HG02571 (cell line): ENCODE measurements at regions not wholly inside any gene's neighbourhood (a gene's known extent, or its start where the extent isn't known, plus 50 kb on each side); places are given as distances from the start of the nearest gene placed in this dataset.
"Not testable (repeated sequence)": the region's sequence is repeated elsewhere in the genome, so short reads cannot be mapped to it uniquely, and the experiment has no call there.

ENCODE experiments used
- ATAC-seq: cut with Tn5 transposase; IDR thresholded peaks from one replicate; pipeline ENCODE4 v1.9.1; 2021; ENCODE audit warnings: mild to moderate bottlenecking, moderate library complexity; ENCODE audit not compliant: unreplicated experiment

GRCh38 chr13:58340895-58341294 lies 709.4 kb downstream of the PCDH17 start:
- ATAC-seq, result no peak

DNA sequence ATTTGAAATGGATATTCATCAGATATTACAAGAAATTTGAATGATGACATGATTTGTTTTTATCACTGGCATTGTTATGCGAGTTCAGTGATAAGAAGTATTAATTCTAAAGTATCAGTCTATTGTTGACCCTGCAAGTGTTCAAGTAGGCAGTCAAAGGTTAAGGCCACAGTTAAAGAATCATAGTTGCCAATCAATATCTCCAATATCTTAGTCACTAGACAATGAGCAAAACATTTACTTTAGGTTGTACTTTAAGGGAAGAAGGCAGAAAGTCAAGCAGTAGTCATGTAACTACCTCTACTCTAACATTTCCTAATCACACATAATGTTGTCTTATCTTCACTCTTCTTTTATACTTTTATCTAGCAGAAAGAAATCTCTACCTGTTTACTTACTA lies 709.8 kb downstream of the PCDH17 start:
- no peak for ATAC-seq

DNA sequence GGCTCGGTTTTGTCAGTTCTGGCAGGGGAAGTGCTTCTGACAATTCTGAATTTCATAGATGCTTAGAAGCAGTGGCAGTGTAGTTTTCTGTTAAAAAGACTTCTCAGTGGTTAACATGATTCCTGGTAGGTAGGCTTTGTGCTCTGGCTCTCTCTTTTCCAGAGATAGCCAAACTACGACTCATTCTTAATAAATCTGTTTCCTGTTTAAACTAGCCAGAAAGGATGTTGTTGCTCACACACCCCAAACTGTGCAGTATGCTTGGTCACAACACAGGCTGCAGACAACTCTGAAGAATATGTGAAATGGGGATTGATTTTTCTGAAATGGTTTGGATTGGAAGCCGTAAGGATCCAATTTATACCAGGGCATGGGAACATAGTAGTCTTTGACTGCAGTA lies 711.5 kb downstream of the PCDH17 start:
- no peak for ATAC-seq

DNA sequence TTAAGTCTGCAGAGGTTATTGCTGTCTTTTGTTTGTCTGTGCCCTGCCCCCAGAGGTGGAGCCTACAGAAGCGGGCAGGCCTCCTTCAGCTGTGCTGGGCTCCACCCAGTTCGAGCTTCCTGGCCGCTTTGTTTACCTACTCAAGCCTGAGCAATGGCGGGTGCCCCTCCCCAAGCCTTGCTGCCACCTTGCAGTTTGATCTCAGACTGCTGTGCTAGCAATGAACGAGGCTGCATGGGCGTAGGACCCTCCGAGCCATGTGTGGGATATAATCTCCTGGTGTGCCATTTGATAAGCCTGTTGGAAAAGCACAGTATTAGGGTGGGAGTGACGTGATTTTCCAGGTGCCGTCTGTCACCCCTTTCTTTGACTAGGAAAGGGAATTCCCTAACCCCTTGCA lies 720.6 kb downstream of the PCDH17 start:
- not testable (repeated sequence) for ATAC-seq

GRCh38 chr13:58369936-58370335 lies 738.4 kb downstream of the PCDH17 start:
- no peak for ATAC-seq

GRCh38 chr13:58376349-58376748 lies 744.8 kb downstream of the PCDH17 start:
- ATAC-seq, result no peak

- ATAC-seq, result no peak
Observed at GRCh38 chr13:58376775-58377174, 745.2 kb downstream of the PCDH17 start.

GRCh38 chr13:58379221-58379620 lies 747.7 kb downstream of the PCDH17 start:
- no peak for ATAC-seq

DNA sequence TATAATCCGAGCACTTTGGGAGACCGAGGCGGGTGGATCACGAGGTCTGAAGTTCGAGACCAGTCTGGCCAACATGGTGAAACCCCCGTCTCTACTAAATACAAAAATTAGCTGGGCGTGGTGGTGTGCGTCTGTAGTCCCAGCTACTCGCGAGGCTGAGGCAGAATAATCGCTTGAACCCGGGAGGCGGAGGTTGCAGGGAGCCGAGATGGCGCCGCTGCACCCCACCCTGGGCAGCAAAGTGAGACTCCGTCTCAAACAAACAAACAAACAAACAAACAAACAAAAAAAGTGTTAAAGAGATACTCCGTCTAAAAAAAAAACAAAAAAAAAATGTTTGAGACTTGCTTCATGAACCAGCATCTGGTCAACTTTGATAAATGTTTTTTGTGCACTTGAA lies 753.8 kb downstream of the PCDH17 start:
- ATAC-seq, result not testable (repeated sequence)

DNA sequence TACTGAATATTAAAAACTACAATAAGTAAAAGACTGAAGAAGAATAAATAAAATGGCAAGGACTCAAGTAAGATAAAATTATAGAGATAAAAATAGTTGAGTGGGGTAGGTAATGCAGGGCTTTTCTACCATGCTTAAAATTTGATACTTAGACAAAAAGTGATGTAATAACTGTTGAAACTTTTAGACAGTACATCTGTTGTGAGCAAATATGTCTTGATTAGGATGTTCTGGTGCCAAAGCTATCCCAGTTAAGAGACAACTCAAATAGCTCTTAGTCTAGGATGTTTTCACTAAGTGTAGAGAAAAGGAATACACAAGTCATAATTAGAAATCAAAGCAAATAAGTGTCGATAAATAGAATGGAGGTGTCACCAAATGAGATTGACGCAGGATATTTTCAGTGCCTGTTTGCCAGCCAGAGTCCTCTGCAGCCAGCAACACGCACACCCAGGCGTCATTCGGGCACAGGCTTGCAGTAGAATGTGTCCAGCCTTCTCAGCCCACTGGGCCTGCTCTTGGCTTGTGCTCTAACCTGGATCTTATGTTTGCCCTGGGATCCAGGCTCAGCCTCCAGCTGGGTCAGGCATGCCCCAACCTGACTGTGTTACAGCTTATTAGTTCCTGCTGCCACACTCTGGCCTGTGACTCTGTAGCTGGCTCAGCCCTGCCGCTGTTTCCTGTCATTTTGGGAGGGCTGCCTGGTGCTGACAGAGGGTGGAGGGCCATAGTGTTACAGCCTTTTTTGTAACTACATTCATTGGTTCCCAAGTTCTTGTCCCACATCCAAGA lies 766.2 kb downstream of the PCDH17 start:
- no peak for ATAC-seq

GRCh38 chr13:58399263-58399662 lies 767.7 kb downstream of the PCDH17 start:
- no peak for ATAC-seq

DNA sequence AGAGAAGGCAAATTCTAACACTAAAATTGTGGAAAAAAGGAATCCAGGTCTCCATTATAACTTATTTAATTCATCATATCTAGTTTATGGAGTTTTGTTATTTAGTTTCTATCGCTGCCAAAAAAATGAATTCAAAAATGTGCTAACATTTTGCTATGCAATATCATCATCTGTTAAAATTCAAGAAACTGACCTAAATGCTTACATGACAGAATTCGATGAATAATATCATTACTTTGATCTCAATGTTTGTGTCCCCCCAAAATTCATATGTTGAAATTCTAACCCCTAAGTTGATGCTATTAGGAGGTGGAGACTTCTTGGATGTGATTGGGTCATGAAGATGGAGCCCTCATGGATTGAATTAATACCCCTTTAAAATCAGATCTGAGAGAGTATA lies 775.0 kb downstream of the PCDH17 start:
- ATAC-seq, result no peak

- no peak for ATAC-seq
Observed at GRCh38 chr13:58429917-58430316, 798.4 kb downstream of the PCDH17 start.

GRCh38 chr13:58434943-58435342 lies 803.4 kb downstream of the PCDH17 start:
- no peak for ATAC-seq

DNA sequence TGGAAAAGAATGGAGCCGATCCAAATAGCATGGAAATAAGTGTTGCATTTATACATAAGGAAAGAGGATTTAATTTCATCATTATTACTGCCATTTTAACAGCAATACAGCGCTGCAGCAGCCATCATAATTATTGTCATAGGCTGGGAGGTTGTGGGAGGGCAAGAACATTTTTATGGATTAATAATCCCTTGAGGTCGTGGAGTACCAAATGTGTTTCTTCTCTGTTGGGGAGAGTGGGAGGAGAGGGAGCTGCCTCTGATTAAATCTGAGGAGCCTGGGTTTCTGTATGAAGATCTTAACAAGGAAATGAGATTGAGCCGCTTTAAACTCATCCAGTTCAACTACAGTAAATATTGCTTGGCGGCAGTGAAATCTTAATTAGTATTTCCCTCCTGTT lies 805.9 kb downstream of the PCDH17 start:
- ATAC-seq, result no peak

DNA sequence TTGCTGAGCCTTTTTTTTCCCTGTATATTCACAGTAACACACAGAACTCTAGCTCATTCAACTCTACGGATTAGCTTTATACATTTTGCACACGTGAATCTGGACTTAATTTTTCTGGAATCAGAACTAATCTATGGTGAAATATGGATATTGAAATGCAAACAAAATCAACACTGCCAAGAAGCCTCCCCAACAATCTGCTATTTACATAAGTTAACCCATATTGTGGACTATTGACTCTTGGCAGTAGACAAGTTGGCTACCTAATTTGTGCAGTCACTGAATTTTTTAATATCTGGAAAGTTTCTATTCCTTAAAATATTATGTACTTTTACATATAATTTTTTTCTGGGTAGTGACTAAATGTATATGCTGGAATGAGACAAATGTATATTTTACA lies 815.4 kb downstream of the PCDH17 start:
- ATAC-seq, result no peak

GRCh38 chr13:58452123-58452623 lies 820.6 kb downstream of the PCDH17 start:
- ATAC-seq, result no peak

DNA sequence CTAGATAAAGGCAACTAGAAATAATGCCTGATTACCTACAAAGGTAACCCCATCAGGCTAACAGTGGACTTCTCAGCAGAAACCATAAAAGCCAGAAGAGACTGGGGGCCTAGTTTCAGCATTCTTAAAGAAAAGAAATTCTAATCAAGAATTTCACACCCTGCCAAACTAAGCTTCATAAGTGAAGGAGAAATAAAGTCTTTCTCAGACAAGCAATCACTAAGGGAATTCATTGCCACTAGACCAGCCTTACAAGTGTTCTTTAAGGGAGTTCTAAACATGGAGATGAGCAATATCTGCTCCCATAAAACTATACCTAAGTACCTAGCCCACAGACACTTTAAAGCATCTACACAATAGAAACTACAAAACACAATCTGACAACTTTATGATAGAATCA lies 823.5 kb downstream of the PCDH17 start:
- no peak for ATAC-seq

GRCh38 chr13:58461217-58461616 lies 829.7 kb downstream of the PCDH17 start:
- no peak for ATAC-seq

DNA sequence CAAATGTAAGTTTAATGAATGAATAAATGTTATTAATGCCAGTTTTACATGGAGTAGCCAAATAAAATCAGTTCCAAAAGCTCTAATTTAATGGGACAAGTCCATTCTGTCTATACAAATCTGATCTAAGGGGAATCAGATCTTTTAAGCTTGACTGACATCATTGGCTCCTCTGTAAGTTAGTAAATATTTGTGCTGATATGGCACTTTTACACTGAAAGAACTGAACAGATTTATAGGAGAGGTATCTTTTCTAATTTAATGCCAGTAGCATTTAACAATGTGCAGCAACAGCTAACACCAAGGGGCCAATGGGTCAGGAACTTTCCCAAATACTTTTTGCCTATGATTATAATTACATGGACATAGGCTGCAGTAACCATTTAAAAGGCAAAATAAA lies 832.3 kb downstream of the PCDH17 start:
- no peak for ATAC-seq

DNA sequence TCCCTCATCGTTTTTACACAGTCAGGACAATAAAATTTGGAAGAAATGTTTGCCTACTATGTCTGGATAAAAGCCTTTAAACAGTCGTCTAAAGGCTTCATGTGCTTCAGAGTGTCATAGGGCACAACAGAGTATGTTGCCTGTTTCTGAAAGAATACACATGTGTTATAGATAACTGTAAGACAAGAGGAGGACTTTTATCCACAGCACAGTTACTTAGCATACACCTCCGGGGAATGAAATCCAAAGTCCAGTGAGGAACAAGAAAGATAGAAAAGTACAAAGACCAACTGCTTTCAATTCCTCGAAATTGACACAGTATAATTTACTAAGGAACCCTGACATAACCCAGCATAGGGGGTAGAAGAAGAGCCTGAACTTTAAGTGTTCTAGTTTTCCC lies 835.6 kb downstream of the PCDH17 start:
- ATAC-seq, result no peak

- no peak for ATAC-seq
Observed at GRCh38 chr13:58472483-58472882, 840.9 kb downstream of the PCDH17 start.

DNA sequence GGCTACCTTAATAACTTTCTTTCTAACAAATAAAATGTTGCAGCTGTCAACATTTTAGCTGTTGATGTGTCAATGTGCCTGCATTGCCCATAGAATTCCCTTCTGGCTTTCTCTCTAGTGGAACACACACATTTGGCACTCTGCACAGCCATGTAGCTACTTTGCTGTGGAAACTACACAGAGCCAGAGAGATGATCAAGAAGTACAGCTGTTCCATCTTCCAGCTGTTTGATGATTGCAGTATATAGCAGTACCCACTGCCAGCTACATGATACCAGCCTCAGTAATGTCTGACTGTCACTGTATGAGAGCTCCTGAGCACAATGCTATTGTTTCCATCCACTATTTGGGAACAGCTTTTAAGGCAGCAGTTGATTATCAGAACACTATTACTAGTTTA lies 843.0 kb downstream of the PCDH17 start:
- no peak for ATAC-seq
